GM19043 (cell line): ENCODE measurements at regions not wholly inside any gene's neighbourhood (a gene's known extent, or its start where the extent isn't known, plus 50 kb on each side); places are given as distances from the start of the nearest gene placed in this dataset.

Experiments
- ATAC-seq: cut with Tn5 transposase; IDR thresholded peaks from one replicate; pipeline ENCODE4 v1.9.1; 2021; ENCODE audit warnings: low read depth; ENCODE audit not compliant: unreplicated experiment

DNA sequence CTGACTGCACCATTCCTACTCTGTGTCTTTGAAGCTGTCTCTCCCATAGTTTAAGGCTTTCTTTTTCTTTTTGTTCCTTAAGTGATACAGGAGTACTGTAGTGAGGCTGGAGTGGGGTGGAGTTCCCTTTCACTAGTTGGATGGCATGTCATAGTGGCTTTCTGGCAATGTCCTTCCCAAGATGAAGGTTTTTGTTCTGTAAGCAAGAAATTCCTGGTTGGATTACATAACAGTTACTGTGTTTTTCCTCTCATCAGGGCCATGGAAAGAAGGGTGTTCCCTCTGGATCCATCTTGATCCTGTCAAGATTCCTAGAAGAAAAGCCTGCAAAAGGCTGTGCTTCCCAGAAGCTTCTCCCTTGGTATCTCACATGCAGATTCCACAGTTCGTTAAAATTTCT, 84.2 kb downstream of the ACKR3 start:
- no peak for ATAC-seq

DNA sequence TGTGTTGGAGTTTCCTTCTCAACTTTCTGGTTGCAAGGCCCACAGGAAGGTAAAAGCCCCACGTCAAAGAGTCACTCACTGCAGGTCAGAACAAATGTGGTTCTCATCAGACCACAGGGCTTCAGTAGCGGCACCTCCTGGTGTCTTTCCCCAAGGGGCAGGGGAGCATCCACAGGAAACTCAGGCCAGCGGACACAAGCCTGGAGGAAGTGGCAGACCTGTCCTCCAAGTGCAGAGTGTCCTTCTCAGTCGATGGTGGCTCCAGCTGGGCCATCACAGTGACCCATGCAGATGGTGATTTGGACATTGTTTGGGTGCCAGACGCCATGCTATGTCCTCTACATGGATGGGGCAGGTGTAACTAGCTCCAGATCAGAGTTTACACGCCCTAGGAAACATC, 84.9 kb downstream of the ACKR3 start:
- ATAC-seq, result no peak

DNA sequence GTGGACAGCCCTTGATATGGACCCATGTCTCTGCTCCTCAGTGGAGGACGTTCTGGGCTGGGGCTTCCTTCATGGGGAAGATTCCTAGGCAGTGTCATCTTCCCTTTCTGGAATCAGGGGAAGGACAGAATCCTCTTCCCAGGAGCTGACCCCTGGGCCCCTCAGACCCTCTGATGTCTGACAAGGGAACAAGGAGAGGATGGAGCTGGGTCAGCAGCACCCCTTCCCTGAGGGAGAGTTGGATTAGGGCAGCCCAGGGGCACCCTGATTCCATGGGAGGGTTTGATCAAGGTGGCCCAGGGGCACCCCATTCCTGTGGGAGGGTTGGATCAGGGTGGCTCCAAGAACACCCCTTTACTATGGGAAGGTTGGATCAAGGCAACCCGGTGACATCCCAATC, 86.5 kb downstream of the ACKR3 start:
- no peak for ATAC-seq

DNA sequence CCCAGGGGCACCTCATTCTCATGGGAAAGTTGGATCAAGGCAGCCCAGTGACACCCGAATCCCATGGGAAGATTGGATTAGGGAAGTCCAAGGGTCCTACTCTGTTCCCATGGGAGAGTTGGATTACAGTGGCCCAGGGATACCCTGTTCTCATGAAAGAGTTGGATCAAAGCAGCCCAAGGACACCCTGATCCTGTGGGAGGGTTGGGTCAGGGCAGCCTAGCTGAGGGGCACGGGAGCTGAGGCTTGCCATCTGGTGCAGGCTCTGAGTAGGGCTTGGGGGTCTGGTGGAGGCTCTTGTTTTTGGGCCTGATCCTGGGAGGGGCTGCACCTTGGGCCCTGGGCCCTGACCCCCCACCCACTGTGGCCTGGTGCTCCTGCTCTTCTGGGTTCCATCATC, 87.1 kb downstream of the ACKR3 start:
- no peak for ATAC-seq

DNA sequence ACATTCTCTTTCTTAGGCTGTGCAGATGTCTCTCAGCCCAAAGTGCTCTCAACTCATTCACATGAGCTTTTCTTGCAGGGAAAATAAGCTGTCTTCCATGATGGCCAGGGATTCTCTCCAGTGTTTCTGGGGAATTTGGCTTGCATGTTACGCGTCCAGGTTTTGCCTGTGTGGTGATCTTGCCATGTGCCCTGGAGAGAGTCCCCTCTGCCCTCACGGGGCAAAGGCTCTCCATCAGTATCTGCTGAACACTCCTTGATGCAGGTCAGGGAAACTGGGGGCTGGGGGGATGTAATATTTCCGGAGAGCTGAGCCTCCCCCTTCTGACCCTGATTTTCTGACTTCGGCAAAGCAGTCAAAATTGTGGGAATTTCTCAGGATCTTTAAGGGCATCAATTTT, 87.6 kb downstream of the ACKR3 start:
- no peak for ATAC-seq

DNA sequence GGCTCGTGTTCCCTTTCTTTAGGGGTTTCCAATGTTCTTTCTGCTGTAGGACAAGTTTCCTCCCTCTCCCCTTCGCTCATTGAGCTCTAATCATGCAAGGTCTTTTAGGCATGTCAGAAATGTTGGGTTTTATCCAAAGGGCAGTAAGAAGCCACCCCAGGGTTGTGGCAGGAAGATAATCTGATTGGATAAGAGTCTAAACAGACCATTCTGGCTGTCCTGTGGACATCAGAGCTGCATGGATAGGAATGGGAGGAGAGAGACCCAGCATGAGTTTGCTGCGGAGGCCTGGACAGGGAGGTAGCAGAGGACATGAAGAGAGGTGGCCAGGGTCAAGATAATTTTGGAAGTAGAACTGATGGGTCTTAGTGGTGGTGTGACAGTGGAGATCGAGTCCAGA, 88.2 kb downstream of the ACKR3 start:
- no peak for ATAC-seq

DNA sequence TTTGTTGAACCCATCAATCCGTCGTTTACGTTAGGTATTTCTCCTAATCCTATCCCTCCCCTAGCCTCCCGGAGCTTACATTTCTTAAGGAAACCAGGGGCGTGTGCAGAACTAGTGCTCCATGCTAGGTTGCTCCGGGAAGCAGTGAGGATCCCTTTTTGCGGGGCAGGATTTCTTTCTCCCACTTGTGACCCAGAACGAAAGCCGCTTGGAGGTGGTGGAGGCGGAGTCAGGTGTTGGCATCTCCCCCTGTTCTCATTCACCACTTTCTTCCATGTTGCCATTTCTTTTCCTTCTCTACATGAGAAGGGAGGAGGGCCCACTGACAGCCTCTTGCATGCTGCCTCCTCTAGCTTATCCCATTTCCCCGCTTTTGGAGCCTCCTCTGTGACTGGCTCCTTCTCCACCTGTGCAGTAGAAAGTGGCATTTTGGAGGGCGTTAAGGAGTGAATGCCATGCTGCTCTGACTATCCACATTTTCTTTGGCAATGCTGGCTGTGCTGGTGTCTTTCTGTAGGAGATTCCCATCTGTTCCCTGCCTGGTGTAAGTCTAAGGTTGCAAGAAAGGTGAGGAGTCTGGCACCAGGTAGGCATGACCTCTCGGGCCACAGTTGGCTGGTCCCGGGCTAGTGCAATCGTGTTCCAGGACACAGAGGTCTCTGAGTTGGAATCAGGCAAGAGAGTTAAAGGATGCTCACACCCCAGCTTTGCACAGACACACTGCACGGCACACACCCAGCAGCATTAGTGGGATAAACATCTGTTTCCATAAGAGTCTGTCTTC, 89.5 kb downstream of the ACKR3 start:
- ATAC-seq, result no peak

DNA sequence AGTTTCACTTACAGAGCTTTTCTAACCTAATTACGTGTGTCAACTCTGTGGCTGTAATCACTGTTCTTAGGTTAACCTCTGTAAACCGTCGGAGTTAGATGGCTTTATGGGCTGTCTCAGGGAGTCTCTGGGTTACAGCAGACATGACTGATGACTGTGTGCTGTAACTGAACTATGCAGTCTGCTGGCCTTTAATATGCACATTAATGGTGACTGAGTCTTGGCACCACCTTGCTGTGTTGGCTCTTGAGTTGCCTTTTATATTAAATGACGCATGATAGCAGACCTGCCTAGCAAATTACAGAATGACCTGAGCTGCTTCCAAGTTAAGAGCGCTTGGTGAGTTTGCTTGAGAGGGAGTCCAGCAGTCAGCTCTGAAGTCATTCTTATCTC, 90.1 kb downstream of the ACKR3 start:
- no peak for ATAC-seq

DNA sequence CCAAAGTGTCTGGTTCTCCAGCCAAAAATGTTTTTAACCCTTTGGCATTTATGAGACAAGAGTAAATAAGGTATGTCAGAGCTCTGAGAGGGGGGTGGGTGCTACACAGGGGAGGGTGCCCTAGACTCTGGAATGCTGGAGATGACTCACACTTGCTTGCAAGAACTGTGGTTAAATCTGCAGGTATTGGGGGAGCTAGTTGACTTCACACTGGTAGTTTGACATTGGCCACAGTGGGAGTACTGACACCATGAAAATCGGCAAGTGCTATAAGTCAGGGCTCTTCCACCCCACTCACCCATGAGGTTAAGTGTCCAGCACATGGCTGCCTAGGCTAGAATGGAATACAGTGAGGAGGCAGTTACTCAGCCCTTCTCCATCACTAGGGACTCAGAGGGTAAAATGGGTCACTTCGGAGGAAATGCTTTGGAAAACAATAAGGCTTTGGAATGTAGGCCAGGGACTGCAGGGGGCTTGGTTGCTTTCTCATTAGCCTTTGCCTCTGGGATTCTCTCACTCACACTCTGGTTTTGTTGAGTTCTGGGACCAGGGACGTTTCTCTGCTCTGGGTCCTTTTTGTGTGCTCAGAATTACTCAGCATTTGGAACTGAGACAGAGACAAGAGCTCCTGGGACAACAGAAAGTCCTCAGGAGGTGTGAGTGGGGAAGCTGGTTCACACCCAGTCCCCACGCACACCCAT, 91.6 kb downstream of the ACKR3 start:
- no peak for ATAC-seq

DNA sequence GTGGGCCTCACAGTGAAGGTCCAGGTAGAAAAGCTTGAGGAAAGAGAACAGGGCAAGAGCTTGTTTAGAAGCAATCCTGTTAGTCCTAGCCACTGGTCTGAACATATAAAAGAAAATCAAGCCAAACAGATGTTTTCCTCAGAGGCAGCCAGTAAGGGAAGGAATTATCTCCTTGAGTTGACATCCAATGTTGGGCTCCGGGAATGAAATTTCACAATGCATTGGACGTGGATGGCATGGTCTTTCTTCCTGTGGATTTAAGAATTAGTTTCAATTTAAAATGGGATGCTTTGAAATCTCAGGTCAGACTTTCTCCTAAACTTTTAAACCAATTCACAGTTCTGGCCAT, 92.1 kb downstream of the ACKR3 start:
- no peak for ATAC-seq

DNA sequence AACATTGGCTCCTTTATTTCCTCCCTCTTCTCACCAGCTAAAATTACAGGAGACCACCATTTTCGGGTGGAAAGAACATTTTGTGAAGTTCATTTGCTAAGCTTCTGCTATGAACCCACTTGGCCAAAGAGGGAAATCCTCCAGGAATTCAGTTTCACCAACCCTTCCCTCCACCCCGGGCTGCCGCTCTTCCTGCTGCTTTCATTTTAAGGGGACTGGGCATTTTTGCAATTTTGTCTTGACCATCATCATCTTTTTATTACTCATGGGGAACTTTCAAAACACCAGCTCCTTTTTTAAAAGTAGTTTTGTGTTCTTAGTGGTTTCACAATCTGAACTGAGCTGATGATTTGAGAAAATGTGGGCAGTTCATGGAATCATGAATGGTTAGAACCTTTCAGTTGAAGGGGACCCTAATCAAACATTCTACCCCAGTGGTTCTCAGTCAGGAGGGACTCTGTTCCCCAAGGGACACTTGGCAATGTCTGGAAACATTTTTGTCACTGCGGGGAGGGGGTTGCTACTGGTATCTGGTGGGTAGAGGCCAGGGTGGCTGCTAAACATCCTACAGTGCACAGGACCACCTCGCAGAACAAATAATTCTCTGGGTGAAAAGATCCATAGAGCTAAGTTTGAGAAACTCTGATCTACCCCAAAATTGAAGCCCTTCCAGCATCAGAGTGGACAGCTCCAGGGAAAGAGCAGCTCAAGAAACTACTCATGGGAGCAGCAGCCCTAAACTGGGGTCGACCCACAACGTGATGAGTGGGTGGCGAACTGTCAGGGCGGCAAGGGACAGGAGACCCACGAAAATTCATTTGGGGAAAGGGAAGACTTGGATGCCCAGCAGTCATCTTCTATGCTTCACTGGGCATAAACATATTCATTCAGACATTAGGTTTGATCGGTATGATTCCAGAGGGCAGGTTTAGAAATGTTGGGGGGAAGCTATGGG, 92.9 kb downstream of the ACKR3 start:
- no peak for ATAC-seq

DNA sequence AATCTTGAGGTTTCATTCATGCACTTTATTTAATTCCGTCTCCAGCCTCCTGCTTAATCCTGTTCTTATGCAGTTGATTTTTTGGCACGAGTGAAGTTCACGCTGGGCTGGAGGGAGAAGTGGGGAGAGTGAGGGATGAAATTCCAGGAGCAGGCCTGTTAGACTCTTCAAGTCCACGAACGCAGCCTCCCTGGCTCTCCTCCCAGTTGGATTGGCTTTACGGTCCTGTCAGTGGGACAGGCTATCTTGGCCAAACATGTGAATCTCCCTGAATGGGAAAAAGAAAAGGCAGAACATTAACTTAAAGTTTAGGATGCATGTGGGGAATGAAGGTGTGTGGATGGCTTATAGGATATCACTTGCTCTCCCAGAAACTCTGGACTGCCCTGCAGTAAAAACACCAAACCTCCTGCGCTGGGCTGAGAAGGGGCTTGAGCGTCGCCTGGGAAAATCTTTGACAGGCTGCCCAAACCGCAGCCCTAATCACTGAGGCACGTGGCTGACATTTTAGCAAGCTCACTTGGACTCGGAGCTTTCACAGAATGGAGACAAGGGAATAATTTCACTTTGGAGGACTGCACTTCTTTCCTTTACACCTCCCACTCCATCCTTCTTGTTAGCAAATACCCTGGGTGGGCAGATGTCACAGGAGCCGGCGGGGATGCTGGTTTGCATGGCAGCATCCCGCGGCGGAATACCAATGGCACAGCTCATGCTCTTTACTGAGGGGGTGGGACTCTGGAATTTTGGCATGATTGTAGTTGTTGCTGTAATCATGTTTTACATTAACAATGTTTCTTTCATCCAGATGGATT, 93.9 kb downstream of the ACKR3 start:
- ATAC-seq, result no peak

DNA sequence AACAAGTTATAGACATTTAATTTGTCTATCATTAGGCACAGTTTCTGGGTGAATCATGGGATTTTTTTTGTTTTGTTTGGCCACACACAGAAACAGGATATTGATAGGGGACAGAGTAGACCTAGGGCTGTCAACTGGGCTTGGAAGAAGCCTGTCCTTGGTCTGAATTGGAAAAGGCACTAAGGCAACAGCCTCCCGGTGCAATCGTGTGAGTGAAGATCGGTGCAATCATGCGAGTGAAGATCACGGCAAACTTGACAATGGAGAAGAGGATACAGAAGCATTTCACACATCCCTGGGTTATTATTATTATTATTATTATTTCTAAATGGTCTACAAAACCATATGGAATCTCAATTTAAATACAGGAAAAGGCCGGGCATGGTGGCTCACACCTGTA, 94.5 kb downstream of the ACKR3 start:
- no peak for ATAC-seq

DNA sequence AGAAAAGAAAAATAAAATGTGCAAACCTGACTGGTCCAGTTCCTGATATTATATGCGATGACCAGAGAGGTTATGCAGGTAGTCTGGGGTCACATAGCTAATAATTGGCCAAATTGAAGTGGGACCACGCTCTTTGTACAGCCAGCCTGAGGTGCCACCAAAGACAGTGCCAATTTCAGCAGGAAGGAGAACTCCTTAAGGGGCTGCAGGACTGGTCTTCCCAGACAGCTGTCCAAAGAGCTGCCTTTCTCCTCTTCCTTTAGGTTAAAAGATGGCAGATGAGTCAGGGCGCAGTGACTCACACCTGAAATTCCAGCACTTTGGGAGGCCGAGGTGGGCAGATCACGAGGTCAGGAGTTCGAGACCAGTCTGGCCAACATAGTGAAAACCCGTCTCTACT, 95.5 kb downstream of the ACKR3 start:
- no peak for ATAC-seq

DNA sequence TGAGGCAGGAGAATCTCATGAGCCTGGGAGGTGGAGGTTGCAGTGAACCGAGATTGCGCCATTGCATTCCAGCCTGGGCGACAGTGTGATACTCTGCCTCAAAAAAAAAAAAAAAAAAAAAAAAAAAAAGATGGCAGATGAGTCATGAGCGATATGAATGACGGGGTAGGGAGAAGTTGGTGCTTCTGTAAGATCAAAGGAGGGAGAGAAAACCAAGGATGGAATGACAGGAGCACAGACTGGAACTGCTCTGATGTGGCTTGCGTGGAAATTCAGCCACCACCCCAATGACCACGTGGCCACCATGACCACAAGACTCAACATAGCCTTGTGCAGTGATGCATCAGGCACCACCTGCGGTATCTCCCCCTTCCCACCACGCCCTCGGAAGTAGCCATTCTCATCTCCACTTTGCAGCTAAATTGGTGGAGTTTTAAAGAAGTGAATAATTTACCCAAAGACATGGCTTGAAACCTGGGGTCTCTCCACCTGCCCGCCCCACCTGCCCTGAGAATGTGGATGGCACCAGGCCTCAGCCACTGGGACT, 96.0 kb downstream of the ACKR3 start:
- ATAC-seq, result no peak

DNA sequence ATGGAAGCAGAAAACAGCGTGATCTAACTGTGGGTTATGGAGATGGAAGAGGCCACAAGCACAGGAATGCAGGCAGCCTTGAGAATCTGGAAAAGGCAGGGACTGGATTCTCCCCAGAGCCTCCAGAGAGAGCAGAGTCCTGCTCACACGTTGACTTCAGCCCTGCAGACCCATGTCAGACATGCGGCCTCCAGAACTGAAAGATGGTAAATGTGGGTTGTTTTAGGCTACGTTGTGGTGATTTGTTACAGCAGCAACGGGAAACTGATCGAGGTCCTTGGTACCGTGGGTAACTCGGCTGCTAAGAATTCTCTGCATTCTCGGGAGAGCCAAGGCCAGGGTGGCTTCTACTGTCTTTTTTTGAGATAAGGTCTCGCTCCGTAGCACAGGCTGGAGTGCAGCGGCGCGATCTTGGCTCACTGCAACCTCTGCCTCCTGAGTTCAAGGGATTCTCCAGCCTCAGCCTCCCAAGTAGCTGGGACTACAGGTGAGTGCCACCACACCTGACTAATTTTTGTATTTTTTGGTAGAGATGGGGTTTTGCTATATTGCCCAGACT, 97.1 kb downstream of the ACKR3 start:
- no peak for ATAC-seq

DNA sequence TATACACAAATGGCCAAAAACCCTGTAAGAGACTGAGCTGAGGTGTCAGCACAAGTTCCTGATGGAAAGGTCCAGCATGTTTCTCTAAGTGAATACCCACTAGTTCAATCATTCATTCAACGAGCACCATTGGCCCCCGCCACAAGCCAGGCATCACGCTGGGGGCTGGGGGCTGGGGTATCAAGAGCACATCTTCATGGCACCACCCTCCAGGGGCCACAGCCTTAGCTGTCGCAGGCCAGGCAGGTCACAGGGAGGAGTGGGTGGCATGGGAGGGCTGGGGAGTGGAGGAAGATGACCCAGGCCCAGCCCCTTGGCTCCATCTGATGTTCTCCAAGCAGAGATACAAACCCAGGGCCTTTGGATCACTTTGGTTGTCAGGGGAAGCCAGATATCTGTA, 97.9 kb downstream of the ACKR3 start:
- no peak for ATAC-seq

DNA sequence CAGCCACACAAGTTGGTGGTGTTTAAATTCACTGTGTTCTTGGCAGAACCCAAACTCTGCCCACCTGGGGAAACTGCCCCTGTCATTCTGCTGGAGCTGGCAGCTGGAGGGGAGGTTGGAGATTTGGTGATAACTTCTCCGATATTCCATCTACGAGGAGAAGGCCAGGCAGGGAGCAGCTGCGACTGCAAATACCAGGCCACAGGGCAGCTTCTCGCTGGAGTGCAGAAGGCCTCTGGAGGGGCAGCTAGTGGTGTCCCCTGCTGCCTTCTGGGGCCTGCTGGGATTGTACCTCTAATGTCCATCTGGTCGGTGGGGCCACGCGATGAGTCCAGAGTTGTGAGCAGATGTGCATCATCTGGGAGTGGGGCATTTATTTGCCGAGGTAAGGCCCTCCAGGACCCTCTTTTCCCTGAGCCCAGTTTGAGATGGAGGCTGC, 98.9 kb downstream of the ACKR3 start:
- no peak for ATAC-seq

DNA sequence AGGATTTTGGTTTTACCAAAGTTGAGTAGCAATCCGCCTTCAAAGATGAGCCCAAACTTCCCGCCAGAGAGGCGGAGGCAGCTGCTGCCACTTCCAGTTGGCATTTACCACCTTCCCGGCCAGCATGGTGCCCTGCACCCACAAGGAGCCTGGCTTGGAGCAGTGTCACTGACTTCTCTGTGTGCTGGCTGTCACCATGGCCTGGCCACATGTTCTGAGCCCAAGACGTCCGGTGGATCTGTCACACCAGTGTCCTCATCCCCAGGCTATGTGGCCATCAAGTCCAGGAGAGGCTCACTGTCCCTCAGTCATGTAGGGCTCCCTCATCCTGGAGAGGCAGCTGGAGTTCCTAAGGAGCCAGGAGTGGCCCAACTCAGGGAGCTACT, 100.6 kb downstream of the ACKR3 start:
- no peak for ATAC-seq
